ENCODE measurements at regions not wholly inside any gene's neighbourhood (a gene's known extent, or its start where the extent isn't known, plus 50 kb on each side); places are given as distances from the start of the nearest gene placed in this dataset.

DNA sequence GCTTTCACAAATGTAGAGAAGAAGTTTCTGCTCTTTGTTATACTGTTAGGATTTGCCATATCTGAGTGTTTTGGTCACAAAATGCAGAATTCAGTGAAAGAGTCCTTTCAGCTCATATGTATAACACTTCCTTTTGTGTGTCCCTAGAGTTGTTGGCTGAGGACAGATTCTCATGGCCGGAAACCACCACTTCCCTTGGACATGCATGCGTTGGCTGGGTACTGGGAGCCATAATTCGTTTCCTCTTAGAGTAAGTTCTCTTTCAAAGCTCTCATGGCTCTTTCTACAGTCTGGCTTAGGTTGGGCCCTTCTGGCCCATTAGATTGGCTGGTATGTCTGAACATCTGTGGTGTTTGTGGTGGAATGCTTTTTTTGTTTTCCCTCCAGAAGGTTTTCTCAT, 298.5 kb downstream of the DIPK2A start:
- no peak for TF ChIP-seq BHLHE40 (IDR thresholded peaks at IDR 0.05; ENCODE audit: borderline replicate concordance)
- no peak for TF ChIP-seq HDGF (IDR thresholded peaks at IDR 0.05; ENCODE audit: borderline replicate concordance)
- TF ChIP-seq NFRKB (IDR thresholded peaks at IDR 0.05), result no peak
- TF ChIP-seq FOXA1 (IDR thresholded peaks at IDR 0.05), result no peak
